Aorta (tissue), 5 donors: ENCODE measurements at regions not wholly inside any gene's neighbourhood (a gene's known extent, or its start where the extent isn't known, plus 50 kb on each side); places are given as distances from the start of the nearest gene placed in this dataset.

ENCODE experiments used
- ATAC-seq: fragments of 200-7000 bp; cut with Tn5 transposase; one replicate; pipeline ENCODE4 v1.9.1; 2022; ENCODE audit warnings: moderate library complexity; ENCODE audit not compliant: low FRiP score
- DNase-seq, 2 donors: peaks; one replicate each; pipeline ENCODE4 v3.0.0-alpha.2; 2020
- H3K27ac ChIP-seq, 2 donors: one replicate each; pipeline ENCODE4 v1.5.1; 2013; ENCODE audit warnings: low read length in 2 of 2, mild to moderate bottlenecking in 2 of 2, moderate library complexity in 2 of 2, control low read depth in 1 of 2, inconsistent platforms in 1 of 2, low read depth in 1 of 2
- H3K27me3 ChIP-seq, 2 donors: one replicate each; pipeline ENCODE4 v1.6.1; 2013; ENCODE audit warnings: control low read depth in 1 of 2, low read length in 1 of 2, mild to moderate bottlenecking in 1 of 2, moderate library complexity in 1 of 2; ENCODE audit not compliant: insufficient read depth in 2 of 2, control insufficient read depth in 1 of 2
- H3K36me3 ChIP-seq, 2 donors: one replicate each; pipeline ENCODE4 v1.6.1; 2013; ENCODE audit warnings: control low read depth in 1 of 2, low read length in 1 of 2, mild to moderate bottlenecking in 1 of 2; ENCODE audit not compliant: insufficient read depth in 2 of 2, control insufficient read depth in 1 of 2
- H3K4me1 ChIP-seq, 2 donors: one replicate each; pipeline ENCODE4 v1.6.1; 2013; ENCODE audit warnings: low read length in 2 of 2, control low read depth in 1 of 2, mild to moderate bottlenecking in 1 of 2, moderate library complexity in 1 of 2; ENCODE audit not compliant: insufficient read depth in 2 of 2, control insufficient read depth in 1 of 2
- H3K4me3 ChIP-seq, 2 donors: one replicate each; pipeline ENCODE4 v1.5.1; 2013; ENCODE audit warnings: low read length in 2 of 2, control low read depth in 1 of 2, mild to moderate bottlenecking in 1 of 2
- H3K9me3 ChIP-seq: one replicate; pipeline ENCODE4 v1.6.1; 2013; ENCODE audit warnings: mild to moderate bottlenecking, low read length; ENCODE audit not compliant: control insufficient read depth
- WGBS, 2 donors: extraction: QIAGEN DNeasy Blood & Tissue Kit; methylation state at CpG; one replicate each; pipeline ENCODE4 v1.1.7; 2013; 5-methylcytosine and 5-hydroxymethylcytosine counted together
- intact Hi-C, 2 donors: fragments of 100-400 bp; cut with DNase I; formaldehyde crosslinking; loops; one replicate each; pipeline versions ENCODE4 v1.14.2 to v1.15.0; 2022
- donor health status: healthy with polysubstance abuse.
- donor health status: Bipolar disorder and iron deficiency.
- donor health status: DM: no; HTN: no; CAD: no.
- donor health status: DM: no; HTN: no; CAD: no.
- donor health status: DM: yes; HTN: yes; CAD: no.

DNA sequence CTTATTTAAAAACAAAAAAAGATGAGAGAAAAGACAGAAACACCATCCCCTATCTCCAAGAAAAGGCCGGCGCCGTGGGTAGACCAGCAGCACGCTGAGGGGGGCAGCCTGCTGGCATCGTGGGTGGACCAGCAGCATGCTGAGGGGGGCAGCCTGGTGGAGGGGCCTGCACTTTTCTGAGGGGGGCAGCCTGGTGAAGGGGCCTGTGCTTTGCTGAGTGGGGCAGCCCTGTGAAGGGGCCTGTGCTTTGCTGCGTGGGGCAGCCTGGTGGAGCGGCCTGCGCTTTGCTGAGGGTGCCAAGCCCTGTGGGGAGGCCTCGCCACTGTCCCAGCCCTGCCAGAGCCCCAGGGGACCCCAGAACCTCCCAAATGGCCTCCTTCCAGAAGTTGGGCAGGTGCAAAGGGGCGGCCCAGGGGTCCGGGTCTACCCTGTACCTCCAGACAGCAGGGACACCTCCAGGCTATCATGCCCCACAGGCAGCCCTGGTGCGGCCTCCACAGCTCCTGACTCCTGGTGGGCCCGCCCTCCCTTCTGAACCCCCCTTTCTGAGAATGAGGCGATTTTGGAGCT is 1185.7 kb downstream of the BRD1 start:
- intact Hi-C loops: loop anchor here in 1 of 2 donors (10.0 kb wide), 1 partner anchor 57 kb away; no protein-coding TSS in a partner anchor
- DNase-seq (no peak), ATAC-seq (no peak)
- Histone ChIP-seq H3K4me3 (no peak overlapping the region), H3K27me3 (no peaks in the 10 kb centered on the region), H3K36me3 (no peaks in the 10 kb centered on the region), H3K4me1 (no peaks in the 10 kb centered on the region), H3K27ac (no peak overlapping the region), H3K9me3 (no peaks in the 10 kb centered on the region)
- WGBS, 2 donors: 77 to 82% methylated on average over 10 to 14 of the region's 14 CpGs

DNA sequence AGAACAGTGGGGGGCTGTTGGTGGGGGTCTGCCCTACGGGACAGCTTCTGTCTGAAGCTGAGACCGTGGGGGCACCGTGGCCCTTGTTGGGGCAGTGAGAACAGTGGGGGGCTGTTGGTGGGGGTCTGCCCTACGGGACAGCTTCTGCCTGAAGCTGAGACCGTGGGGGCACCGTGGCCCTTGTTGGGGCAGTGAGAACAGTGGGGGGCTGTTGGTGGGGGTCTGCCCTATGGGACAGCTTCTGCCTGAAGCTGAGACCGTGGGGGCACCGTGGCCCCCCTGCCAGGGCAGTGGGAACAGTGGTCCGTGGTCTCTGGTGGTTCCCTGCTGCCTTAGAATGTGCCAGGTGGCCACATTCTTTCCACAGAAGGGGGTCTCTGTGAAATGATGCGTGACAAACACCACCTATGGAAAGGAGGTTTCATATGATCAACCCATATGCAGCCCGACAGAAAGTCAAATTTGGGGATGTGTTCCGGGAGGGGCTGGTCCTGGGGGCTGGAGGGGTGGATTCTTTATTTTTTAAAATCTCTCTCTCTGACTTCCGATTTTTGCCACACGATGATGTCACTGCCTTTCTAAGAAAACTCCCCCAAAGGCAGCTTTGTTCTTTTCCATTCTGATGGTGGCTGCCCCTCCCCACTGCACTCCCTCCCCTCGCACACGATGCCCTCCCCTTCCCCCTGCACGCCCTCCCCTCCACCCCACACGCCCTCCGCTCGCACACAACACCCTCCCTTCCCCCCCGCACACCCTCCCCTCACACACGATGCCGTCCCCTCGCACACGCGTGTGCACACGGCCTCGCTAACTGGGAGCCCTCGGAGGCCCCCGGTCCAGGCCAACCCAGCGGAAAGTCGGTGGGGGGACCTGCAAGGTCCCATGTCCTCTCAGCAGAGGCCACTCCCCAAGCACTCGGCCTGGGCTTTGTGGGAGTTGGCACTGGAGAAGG is 1186.5 kb downstream of the BRD1 start:
- ATAC-seq (no peak), DNase-seq (no peak)
- 55 to 56% methylated on average over 32 to 33 of the region's 33 CpGs for WGBS, 2 donors
- Histone ChIP-seq H3K9me3 (no peaks in the 10 kb centered on the region), H3K36me3 (no peaks in the 10 kb centered on the region), H3K4me1 (no peaks in the 10 kb centered on the region), H3K27me3 (no peaks in the 10 kb centered on the region), H3K27ac (no peak overlapping the region), H3K4me3 (no peak overlapping the region)
- intact Hi-C loops: loop anchor here in 1 of 2 donors (10.0 kb wide), 1 partner anchor 56 kb away; no protein-coding TSS in a partner anchor

DNA sequence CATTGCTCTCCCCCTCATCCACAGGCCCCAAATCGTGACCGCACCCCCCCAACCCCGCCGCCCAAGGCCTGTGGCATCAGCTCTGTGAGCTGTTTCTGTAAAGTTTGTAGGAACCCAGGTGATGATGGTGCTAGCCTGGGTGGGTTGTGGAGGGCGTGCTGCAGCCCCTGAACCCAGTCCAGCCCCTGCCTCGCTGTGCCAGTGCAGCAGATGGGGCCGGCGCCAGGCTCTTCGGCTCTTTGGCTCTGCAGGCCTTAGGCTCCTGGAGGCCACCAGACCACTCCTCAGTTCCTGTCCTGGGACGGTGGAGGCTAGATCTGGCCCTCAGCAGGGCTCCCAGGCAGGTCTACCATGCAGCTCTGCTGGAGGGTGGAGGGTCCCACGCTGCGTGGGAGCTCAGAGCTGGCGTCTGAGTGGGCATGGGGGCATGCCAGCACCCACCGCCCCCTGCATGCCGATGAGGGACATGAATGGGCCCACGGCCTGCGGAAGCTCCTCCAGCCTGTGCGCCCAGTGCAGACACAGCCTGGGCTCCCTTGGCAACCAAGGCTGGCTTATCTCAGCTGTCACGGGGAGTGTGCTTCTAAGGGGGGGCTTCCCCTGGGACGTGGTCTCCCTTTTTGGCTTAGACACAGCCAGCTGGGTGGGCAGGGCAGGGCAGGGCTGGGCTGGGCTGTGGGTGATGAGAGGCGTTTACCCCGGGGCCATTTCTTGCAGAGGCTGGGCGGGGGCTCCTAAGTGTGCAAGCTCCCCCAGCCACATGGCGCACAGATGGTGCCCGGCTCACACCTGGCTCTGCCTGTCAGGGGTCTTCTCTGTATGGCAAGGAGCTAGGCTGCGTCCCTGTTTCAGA is 1187.6 kb downstream of the BRD1 start:
- Histone ChIP-seq H3K27ac (no peak overlapping the region), H3K4me3 (no peak overlapping the region), H3K27me3 (no peaks in the 10 kb centered on the region), H3K36me3 (no peaks in the 10 kb centered on the region), H3K9me3 (no peaks in the 10 kb centered on the region), H3K4me1 (no peaks in the 10 kb centered on the region)
- 52 to 68% methylated on average over 26 of the region's 26 CpGs for WGBS, 2 donors
- no peak for DNase-seq
- ATAC-seq: no peak
- intact Hi-C loops: loop anchor here in 1 of 2 donors (10.0 kb wide), 1 partner anchor 55 kb away; no protein-coding TSS in a partner anchor

DNA sequence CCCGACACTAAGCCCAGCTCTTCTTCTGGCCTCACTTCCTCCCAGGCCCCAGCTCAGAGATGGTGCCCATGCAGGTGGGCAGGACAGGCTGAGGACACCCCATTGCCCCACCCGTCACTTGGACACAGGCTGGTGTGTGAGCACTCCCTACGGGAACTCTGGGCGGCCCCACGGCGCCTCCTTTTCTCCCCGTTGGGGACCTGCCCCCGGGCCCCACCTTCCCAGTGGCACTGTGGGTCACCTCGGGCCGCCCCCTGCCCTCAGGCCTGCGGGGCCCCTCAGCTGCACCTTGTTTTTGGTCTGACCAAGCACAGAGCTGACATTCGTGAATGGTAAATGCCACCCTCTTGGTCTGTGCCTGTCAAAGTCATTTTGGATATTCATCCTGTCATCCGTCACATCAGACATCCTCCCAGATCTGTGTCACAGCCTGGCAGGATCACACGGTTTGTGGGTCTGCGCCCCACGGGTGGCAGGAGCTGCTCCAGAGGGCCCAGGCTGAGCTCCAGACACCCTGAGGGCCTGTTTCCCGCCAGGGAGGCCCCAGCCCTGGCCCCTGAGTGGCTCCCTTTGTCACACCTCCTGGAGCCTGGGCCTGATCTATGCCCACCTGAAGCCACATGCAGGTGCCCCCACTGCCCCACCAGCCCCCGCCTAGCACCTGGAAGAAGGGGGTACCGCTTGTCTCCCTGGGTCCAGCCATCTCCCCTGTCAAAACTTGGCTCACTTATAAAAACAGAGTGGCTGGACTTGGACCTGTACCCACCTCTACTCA is 1188.5 kb downstream of the BRD1 start:
- Histone ChIP-seq H3K27ac (no peak overlapping the region), H3K4me3 (no peak overlapping the region), H3K36me3 (no peaks in the 10 kb centered on the region), H3K27me3 (no peaks in the 10 kb centered on the region), H3K9me3 (no peaks in the 10 kb centered on the region), H3K4me1 (no peaks in the 10 kb centered on the region)
- intact Hi-C loops: no loop called here
- ATAC-seq (no peak), DNase-seq (no peak)
- 87 to 89% methylated on average over 19 of the region's 19 CpGs for WGBS, 2 donors

DNA sequence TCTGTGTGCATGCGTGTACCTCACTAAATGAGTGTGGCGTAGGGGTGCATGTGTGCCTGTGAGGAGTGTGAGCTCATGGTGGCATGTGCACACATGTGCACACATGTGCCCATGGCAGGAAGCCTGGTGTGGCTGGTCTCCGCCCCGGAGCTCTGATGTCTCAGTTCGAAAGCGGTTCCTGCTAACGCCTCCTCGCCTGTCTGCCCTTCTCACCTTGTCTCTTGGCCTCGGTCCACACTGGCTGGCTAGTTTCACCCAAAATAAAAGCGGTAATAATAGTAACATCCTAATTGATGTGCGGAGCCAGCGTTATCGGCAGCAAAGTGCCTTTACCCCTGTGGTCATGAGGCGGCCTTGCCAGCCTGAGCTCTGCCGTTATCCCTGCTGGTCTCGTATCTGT is 1190.4 kb downstream of the BRD1 start:
- Histone ChIP-seq H3K36me3 (no peaks in the 10 kb centered on the region), H3K27ac (no peak overlapping the region), H3K4me3 (no peak overlapping the region), H3K4me1 (no peaks in the 10 kb centered on the region), H3K9me3 (no peaks in the 10 kb centered on the region), H3K27me3 (no peaks in the 10 kb centered on the region)
- DNase-seq (no peak), ATAC-seq (no peak)
- intact Hi-C loops: no loop called here
- 92 to 93% methylated on average over 16 of the region's 16 CpGs for WGBS, 2 donors

DNA sequence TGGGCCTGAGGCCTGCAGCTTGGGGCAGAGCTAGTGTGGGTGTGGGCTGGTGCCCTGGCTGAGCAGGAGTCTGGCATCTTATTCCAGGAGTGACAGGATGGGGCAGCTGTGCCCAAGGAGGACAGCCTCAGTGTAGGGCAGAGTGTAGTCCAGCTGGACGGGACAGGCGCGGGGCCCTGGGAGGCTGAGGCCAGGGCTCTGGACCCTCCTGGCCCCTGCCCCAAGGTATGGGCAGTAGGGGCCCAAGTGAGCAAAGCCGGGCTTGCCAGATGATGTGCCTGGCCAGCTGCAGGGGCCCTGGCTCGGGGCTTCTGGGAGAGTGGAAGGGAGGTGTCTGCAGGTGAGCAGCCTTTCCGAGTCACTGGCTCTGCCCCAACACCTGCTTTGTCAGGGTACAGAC is 1190.9 kb downstream of the BRD1 start:
- Histone ChIP-seq H3K27me3 (no peaks in the 10 kb centered on the region), H3K36me3 (no peaks in the 10 kb centered on the region), H3K4me1 (no peaks in the 10 kb centered on the region), H3K4me3 (no peak overlapping the region), H3K9me3 (no peaks in the 10 kb centered on the region), H3K27ac (no peak overlapping the region)
- no peak for DNase-seq
- intact Hi-C loops: no loop called here
- WGBS, 2 donors: 93 to 96% methylated on average over 6 of the region's 6 CpGs
- ATAC-seq: no peak

DNA sequence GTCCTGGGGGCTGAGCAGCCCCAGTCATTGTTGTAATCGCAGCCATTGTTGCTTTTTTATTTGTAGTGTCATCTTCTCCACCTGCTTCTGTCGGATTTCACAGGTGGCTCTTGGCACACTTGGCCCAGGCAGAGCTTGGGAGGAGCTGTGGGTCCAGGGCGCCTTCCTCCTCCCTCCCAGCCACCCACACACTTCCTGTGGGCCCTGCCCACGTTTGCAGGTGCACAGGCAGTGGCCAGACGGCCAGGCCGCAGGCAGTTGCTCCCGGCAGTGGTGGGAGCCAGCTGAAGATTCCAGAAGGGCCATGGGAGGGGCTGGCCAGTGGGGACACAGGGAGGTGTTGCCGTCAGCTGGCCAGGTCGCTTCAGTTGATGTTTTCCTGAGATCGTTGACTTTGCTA is 1191.9 kb downstream of the BRD1 start:
- DNase-seq (no peak), ATAC-seq (no peak)
- Histone ChIP-seq H3K9me3 (no peaks in the 10 kb centered on the region), H3K4me1 (no peaks in the 10 kb centered on the region), H3K36me3 (no peaks in the 10 kb centered on the region), H3K4me3 (no peak overlapping the region), H3K27ac (no peak overlapping the region), H3K27me3 (no peaks in the 10 kb centered on the region)
- intact Hi-C loops: no loop called here
- 60 to 64% methylated on average over 10 of the region's 10 CpGs for WGBS, 2 donors

DNA sequence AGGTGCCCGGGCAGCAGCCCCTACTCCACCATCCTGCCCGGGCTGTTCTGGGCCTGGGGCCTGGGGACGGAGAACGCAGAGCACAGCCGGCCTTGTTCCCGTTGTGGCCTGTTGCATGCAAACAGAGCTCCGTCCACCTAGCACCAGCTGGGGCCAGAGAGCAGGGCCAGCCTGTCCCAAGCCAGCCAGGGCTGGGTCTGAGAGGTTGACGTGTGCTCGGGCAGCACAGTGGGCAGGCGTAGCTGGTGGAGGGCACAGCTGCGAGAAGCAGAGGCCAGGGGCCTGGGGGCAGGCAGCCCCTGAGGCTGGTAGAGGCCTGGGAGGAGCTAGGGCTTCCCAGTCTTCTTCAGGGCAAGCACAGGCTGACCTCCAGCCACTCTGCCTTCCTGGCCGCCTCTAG is 1192.6 kb downstream of the BRD1 start:
- ATAC-seq (no peak), DNase-seq (no peak)
- no peaks in the 10 kb centered on the region for H3K9me3 ChIP-seq
- intact Hi-C loops: no loop called here
- no peaks in the 10 kb centered on the region for H3K36me3 ChIP-seq
- H3K27ac ChIP-seq: no peak overlapping the region
- H3K27me3 ChIP-seq: no peaks in the 10 kb centered on the region
- H3K4me3 ChIP-seq: no peak overlapping the region
- WGBS, 2 donors: 90 to 91% methylated on average over 12 of the region's 12 CpGs
- H3K4me1 ChIP-seq: no peaks in the 10 kb centered on the region
